PFSK-1 (cell line): ENCODE measurements at regions not wholly inside any gene's neighbourhood (a gene's known extent, or its start where the extent isn't known, plus 50 kb on each side); places are given as distances from the start of the nearest gene placed in this dataset.

Experiments
- POLR2AphosphoS5 ChIP-seq: IDR thresholded peaks from 2 replicates; pipeline ENCODE4 v1.6.1; 2012; ENCODE audit warnings: low read depth, mild to moderate bottlenecking, control low read depth, low read length, moderate library complexity
- SIN3A ChIP-seq: IDR thresholded peaks from 2 replicates; pipeline ENCODE4 v1.6.1; 2012; ENCODE audit warnings: mild to moderate bottlenecking, low read length, moderate library complexity, borderline replicate concordance; ENCODE audit not compliant: insufficient read depth

DNA sequence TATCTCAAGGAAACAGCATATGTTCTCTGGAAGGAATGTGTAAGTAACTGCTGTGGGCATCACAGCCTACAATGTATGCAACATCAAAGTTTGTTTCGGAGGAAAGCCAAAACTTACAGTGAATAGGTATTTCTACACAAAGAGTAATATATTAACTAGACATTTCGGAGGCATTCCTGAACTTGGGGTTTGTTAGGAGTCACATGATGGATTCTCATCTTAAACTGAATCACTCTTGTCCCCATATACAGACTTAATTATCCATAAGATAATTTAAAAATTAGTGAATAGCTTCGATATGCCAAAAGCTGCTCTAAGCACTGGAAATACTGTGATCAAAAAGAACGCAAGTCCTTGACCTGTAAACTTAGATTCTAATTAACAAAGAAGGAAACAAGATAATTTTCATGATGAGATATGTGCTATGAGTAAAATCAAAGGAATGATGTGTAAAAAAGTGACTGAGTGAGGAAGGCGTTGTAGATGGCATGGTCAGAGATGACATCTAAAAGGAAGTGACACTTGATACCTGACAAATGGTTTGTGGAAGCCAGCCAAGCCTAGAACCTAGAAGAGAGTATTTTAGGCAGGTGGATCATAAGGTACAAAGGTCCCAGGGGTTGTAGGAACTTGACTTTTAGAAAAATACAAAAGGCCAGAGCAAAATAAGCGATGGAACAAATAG, 273.1 kb downstream of the MRPL39 start:
- TF ChIP-seq POLR2AphosphoS5 (no peak), SIN3A (no peak)
